HTR-8/SVneo (cell line): ENCODE measurements at regions not wholly inside any gene's neighbourhood (a gene's known extent, or its start where the extent isn't known, plus 50 kb on each side); places are given as distances from the start of the nearest gene placed in this dataset.

Experiments
- DNase-seq: peaks from one replicate; pipeline ENCODE4 v3.0.0; 2011; ENCODE audit warnings: low spot score, mixed read lengths; ENCODE audit not compliant: insufficient read length
- FAIRE-seq: peaks from 2 replicates; lab custom pipeline; 2011; peaks lifted over from hg19 to GRCh38; lab: Jason Lieb, UNC

DNA sequence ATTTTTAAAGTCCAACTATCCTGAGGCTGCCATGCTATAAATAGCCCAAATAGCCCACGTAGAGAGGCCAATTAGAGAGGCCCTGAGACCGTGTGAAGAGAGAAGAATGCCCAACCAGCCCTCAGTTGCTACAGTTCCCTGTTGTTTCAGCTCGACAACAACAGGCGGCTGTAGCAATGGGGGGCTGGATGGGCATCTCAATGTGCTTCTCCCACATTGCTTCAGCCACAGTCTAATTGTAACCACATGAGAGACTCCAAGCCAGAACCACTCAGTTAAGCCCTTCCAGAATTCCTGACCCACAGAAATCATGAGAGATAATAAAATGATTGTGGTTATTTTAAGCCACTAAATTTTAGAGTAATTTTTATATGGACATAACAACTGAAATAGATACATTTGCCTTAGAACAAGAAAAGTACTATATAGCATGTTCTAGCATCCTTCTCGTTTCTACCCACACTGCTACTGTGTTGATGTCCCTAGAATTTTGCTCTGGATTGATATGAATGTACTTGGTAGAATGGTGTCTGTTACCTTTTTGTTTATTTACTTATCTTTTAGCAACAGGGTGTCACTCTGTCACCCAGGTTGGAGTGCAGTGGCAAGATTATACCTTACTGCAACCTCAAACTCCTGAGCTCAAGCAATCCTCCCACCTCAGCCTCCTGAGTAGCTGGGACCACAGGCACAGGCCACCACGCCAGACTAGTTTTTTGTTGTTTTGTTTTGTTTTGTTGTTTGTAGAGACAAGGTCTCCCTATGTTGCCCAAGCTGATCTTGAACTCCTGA is 436.4 kb downstream of the BCOR start:
- FAIRE-seq (no peak), DNase-seq (no peak)

DNA sequence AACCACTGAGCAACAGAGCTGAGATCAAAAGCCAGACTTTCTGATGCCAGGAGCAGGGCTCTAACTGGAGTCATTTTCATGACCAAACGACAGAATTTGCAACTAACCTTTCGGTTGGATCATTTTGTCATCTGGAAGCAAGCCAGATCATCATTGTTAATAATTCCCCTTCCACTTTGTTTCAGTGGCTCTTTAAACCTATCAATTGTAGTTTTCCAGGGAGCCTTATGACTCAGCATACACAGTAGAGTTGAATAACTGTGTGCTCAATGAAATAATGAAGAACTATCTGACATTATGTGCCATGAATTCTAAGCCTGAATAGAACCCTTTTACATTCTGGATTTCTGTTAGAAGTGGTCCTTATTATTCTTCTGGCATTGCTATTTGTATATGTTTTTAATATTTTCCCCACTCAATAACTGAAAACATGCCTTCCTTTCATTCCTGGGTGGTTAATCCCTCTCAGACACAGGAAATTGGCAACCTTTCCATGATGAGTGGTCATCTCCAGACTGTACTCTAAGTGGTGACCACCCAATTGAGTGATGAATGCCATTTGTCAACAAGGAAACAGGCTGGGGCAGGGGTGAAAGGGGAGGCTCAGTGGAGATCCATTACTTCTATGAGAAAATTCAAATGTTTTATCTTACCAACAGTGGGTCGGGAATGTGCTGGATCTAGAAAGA is 431.8 kb downstream of the BCOR start:
- no peak for FAIRE-seq
- DNase-seq = no peak

DNA sequence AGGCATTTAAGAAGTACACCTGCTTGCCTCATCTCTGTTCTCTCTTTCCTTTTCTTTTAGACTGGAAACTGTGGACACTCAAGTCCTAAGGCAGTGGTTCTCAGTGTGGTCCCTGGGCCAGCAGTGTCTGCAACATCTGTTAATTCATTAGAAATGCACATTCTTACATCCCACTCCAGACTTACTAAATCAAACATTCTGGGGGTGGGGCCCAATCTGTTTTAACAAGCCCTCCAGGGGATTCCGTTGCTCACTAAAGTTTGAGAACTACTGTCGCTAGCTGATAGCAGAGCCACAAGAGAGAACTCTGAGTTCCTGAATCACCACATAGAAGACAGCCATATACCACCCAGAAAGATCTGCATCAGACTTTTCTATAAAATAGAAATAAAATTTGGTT is 430.6 kb downstream of the BCOR start:
- DNase-seq = no peak
- no peak for FAIRE-seq

DNA sequence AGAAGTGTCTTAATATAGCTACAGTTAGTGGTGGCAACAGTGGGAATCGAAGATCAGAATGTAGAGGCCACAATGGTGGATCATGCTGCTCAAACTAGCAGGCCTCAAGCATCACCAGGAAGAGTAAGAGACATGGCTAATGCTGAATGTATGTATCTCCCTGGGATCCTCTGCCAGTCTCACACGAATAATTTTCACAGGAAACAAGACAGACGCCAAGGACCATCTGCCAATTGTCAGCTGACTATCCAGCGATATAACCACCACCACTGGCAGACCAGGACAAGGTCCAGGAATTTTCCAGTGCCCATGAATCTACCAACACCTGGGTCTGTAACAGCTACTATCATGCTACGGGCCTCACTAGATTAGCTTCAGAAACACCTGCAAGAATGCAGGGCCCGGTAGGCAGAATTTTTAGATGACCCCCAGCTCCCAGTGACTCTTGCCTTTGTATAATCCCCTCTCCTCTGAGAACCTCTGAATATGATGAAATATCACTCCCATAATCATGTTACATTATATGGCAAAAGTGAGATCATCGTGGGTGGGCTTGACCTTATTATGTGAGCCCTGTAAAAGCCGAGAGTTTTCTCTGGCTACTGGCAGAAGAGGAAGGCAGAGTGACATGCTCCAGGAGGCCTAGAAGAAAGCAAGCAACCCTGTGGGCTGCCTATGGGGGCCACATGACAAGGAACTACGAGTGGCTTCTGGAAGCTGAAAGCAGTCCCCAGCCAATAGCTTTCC is 429.8 kb downstream of the BCOR start:
- FAIRE-seq (no peak), DNase-seq (no peak)

DNA sequence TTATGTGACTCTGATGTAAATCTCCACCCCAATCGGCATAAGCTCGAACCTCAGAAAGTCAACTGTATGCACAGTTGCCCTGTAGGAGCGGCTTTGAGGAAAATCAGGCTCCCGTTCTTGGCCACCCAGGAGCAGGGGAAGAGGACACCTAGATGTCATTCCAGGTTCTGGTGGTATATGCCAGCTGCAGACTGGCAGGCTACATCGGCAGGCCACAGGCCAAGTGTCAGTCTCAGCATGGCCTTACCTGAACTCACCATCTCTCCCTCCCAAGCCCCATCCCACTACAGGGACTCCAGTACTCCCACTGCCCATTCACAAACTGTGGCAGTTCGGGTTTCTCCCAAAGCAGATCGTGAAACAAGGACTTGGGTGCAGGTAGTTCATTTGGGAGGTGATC is 428.1 kb downstream of the BCOR start:
- no peak for FAIRE-seq
- no peak for DNase-seq

DNA sequence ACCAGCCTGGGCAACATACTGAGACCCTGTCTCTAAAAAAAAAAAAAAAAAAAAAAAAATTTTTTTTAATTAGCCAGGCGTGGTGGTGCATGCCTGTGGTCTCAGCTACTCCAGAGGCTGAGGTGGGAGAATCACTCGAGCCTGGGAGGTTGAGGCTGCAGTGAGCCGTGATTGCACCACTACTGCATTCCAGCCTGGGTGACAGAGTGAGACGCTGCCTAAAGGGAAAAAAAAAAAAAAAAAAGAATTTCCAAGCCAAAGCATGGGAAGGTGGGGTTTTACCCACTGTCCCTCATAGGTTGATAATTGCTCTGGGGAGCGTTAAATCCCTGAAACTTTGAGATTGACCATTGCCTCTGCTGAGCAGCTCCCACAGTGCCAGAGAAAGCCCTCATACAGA is 427.5 kb downstream of the BCOR start:
- FAIRE-seq (no peak), DNase-seq (no peak)

DNA sequence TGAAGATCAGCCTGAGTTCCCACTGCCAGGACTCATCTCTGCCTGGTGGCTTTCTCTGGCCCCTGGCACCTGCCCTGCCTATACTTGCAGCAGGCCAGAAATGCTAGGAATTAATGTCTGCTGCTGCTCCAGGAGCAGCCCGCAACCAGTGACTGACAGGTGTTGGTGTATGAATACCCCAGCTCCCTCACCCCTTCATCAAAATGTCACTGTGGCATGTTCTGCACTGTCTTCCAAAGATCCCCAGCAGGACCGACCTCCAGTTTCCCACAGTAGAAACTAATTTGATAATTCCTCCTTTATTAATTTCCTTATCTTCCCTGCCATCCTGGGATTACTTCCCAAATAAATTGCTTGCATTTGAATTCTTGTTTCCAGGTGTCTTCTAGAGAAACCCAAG is 425.4 kb downstream of the BCOR start:
- FAIRE-seq (no peak), DNase-seq (no peak)

DNA sequence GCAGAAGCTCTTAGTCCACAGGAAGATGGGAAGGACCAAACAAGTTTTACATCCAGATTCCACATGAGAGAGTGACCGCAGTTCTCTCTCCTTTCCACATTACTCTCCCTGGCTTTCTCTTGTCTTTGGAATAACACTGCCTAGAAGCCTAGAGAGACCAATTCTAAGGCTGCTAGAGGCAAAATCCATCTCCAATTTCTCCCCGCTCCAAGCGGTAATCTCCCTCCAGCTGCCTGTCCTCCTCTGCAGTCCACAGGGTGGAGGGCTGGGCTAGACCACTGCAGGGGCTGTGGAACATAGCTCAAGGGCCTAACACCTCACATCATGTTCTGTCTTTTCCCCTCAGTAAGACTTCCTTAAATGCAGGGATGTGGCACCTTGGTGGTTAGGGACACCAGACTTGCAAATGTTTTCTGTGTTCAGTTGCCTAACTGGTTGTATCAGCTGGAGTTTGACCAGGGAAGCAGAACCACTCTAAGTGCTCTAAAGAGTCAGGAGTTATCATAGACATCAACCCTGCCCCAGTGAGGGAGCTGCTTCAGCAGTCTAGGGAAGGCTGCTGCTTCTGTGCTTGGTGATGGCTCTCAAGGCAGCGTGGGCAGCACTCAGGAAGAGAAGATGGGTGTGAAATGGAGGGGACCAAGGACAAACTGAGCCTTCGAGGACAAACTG is 423.1 kb downstream of the BCOR start:
- FAIRE-seq (no peak), DNase-seq (no peak)

DNA sequence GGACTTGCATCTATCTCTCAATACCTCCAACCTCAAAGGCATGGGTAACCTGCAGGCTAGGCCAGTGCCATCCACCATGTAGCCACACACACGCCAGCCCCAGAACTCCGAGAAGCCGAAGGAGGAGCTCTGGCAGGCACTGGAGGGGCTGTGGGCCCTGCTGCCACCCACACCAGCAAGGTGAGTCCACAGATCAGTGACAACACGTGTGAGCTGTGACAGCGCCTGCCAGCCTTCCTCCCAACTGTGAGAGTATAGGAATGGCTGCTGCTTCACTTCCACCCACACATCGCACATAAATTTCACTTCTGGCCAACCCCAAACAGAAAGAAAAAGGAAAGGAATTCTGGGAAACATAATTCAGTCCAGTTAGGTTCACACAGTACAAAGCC is 422.6 kb downstream of the BCOR start:
- DNase-seq = no peak
- no peak for FAIRE-seq

DNA sequence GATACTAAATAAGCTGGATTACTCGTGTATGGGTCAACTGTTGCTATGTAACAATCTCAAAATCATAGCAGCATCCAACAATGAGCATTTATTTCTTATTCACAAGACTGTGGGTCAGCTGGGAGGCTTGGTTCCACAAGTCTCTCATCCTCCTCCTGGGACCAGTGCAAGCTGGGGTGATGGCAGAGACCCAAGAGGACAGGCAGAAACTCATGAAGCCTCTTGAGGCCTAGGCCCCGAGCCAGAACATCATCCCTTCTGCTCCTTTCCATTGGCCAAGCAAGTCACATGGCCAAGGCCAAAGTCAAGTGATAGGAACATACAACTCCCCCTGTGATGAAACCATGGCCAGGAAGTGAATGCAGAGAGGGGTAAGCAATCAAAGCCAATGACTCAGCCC is 422.1 kb downstream of the BCOR start:
- no peak for DNase-seq
- FAIRE-seq = no peak

DNA sequence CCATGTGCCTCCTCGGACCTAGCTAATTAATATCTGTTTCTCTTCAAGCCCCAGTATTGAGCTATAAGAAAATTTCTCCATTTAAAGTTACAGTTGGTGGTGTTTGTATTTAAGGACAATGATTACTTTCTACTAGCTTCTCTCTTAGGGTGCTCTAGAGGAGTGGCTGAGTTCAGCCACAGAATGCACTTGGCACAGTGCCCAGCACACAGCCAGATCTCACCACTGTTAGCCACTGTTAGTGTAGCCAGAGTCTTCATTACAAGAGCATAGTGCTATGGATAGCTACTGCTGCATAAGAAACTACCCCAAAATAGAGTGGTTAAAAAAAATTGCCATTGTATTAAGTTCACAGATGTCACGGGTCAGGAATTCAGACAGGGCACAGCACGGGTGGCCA is 421.3 kb downstream of the BCOR start:
- DNase-seq (no peak), FAIRE-seq (no peak)

DNA sequence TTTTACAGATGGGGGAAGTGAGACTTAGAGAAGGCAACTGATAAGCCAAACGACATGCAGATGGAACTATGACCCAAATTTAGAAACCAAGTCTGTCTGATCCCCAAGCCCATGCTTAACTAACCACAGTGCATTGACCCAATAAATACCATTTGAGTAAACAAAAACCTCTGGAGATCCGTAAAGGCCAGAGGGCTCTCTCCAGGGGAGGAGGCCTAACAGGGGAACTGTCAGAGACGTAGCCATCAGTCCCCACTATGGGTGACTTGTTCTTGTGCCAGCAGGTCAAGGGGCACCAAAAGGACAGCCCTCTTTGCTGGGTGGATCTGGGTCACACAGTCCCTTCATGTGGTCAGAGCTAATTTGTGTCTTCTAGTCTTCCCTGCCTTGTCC is 420.2 kb downstream of the BCOR start:
- FAIRE-seq (no peak), DNase-seq (no peak)

DNA sequence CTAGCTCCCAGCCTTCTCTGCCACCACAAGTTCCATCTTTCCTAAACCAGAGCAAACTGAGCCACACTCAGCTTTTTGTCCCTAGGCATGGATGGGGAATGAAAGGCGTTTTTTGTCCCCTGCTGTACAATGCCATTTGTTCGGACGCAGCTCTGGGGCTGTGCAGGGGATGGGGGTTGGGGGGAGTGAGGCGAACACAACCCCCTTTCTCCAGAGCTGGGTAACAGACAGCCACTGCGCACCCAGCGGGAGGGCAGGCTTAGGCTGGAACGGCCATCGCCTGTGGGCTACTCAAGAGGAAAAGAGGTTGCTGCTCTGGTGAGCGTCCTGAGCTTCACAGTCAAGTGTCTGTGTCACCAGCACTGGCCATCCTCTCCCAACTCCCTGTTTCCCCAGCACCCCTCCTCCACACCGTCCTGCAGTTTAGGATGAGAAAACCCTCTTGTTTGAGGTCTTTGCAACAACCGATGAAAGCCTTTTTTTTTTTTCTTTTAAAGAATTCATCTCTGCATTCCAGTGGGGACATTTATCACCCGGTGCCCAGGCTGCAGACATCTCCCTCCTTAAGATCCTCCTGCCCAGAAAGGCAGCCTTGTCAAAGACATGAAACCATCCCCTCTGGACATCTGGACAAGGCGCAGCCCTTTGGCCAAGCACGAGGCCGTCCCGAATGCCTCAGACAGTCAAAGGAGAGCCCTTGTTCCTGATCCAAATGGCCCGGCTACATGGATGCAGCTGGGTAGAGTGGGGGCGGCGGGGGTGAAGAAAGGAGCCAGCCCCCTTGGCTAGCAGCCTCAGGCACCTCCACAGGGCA is 419.6 kb downstream of the BCOR start:
- FAIRE-seq = no peak
- DNase-seq = no peak

DNA sequence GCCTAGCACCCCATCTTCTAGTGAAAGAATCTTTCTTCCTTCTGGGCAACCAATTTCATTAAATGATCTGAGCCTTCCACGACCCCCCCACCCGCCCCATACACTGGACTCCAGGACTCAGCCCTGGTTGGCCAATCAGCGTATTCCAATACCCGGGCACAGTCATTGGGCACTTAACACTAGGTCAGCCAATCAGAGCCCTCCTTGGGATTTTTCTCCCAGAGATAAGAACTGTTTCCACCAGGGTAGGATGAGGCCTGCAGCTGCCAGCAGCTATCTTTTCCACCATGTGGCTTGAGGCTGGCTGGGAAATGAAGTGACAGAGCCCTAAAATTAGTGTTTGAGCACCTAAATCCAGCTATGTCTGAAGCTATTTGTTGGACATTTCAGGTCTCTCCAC is 418.8 kb downstream of the BCOR start:
- DNase-seq (no peak), FAIRE-seq (no peak)

DNA sequence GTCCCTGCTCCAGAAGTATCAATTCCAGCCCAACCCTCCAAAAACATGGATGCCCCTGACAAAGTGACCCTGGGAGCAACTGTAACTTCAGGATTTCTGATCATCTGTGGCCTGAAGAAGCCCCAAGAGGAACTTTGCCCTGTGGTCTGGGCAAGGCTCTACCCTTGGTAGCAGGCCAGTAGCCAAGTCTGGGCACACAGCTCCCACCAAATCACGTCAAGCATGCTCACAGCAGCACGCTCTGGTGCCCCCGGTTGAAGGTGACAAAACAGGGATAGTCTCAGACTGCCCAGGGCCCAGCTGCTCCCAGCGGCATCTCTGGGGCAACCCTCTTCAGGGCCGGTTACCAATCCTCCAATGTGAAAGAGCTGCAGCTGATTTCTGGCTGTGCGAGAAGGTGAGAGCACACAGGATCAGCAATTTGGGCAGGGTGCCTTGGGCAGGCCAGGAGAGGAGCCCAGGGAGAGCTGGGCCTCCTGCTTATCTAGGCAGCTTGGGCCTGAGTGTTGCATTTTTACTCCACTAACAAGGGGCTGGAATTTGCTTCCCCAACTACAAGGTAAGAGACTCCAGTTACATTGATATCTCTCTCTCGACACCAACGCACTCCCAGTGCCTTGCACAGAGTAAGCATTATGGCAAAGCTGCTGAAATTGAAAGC is 418.1 kb downstream of the BCOR start:
- FAIRE-seq (no peak), DNase-seq (no peak)

DNA sequence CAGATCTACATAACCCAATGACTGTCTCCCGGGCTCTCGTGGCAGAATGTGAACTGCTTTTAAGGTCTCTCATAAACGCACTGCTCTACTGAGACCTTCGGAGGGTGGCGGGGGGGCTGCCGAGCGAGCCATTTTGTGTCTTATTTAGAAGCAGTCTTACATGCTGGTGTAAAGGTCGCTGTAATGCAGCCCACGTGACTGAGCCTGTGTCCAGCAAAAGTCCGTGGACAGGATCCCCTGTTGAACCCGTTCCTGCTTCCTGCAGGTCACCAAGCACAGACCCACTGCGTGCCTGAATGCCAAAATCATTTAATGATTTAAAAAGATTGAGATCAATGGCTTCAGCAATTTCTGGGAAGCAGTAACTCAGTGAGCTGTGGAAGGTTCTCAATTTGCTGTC is 415.9 kb downstream of the BCOR start:
- DNase-seq (no peak), FAIRE-seq (no peak)

DNA sequence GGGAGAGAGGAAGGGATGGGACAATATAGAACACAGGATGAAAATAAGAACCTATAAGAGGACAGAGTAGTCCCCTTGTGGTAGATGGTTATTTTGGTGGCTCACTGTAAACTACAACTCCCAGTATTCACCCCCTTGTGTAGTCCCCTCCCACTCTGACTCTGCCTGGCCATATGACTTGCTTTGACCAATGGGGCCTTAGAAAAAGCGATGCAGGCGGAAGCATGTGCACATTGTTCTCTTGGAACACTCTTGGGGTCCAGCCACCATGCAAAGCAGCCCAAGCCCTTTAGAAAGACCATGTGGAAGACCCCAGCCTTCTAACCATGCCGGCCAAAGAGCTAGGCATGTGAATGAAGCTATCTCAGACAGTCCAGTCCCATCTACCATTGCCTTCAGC is 415.0 kb downstream of the BCOR start:
- no peak for FAIRE-seq

DNA sequence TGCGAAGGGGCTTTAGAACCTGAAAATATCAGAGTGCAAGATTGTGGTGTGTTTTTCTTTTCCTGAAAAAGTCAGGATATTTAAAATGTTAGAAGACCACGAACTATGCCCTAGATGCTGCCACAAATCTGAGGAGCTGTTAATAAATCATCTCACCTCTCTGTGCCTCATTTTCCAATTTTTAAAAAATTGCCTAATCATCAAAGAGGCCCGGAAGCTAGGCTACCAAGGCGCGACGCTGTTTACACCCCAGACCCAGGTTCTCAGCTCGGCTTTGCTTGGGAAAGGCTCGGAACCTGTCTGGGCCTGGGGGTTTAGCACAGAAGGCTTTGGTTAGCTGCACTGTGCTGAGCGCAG is 409.6 kb downstream of the BCOR start:
- FAIRE-seq = no peak
- no peak for DNase-seq

More for the DNA sequence above, 415.0 kb downstream of the BCOR start:
- DNase-seq = no peak

DNA sequence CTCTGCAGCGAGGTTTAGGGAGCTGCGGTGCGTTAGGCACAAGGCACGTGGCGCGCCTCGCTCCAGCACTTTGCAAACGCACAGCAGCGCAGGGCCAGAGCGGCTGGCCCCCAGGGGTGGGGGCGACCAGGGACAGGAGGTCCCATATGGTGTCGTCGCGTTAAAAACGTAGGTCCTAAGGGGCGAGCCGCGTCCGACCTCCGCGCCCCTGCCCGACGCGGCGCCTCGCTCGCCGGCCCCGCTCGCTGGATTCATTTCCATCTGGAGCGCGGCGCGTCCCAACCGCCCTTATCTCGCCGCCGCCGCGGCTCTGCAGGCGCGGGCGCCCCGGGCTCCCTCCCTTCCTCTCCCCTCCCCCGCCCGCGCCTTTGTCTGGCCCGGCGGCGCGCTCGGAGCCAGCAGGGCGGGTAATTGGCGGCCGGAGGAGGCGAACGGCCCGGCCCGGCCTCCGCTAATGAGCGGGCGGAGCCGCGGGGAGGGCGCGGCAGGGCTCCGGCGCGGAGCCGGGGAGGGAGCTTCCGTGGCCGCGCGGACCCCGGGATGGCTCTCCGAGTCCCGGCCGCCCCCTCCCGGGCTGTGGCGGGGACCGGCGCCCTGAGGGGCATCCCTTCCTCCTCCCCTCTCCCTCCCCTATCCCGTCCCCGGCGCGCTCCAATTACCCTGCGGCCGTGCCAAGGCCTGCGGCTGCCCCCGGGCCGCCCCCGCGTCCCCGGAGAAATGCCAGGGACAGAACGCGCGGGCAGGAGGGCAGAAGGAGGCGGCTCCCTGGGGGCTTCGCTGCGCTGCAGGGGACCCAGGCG is 409.0 kb downstream of the BCOR start:
- FAIRE-seq (no peak), DNase-seq (no peak)
